Skin epidermis (tissue), 12 donors: ENCODE measurements at regions not wholly inside any gene's neighbourhood (a gene's known extent, or its start where the extent isn't known, plus 50 kb on each side); places are given as distances from the start of the nearest gene placed in this dataset.

Source experiments
- H3K27ac ChIP-seq, 21 experiments: fragments of 200-600 bp; sonication (generic) in 11 of 21; one replicate each; pipeline ENCODE4 v1.5.0; 2020; ENCODE audit warnings: mild to moderate bottlenecking in 3 of 21, inconsistent platforms in 2 of 21, moderate library complexity in 2 of 21
- H3K4me3 ChIP-seq, 7 experiments: fragments of 200-600 bp; sonication (generic) in 2 of 7; one replicate each; pipeline ENCODE4 v1.5.0; 2020; ENCODE audit warnings: inconsistent platforms in 2 of 7, mild to moderate bottlenecking in 2 of 7, moderate library complexity in 1 of 7

- peak overlapping the region in 2 of 21 experiments; percentile 1 to 15 for H3K27ac ChIP-seq
- no peak overlapping the region for H3K4me3 ChIP-seq
Measured at GRCh38 chr2:18829976-18830375, 240.6 kb upstream of the NT5C1B start.

- Histone ChIP-seq H3K27ac (peak overlapping the region in 3 of 21 experiments; percentile 1 to 49 (median 34)), H3K4me3 (no peak overlapping the region)
Measured at GRCh38 chr2:18829251-18829902, 240.0 kb upstream of the NT5C1B start.

- H3K27ac ChIP-seq = peak overlapping the region in 1 of 21 experiments; percentile 34
Measured at GRCh38 chr2:18828296-18828695, 238.9 kb upstream of the NT5C1B start.

GRCh38 chr2:18825838-18826237 lies 236.5 kb upstream of the NT5C1B start:
- no peak overlapping the region for H3K4me3 ChIP-seq
- no peak overlapping the region for H3K27ac ChIP-seq

More at GRCh38 chr2:18828296-18828695, 238.9 kb upstream of the NT5C1B start:
- H3K4me3 ChIP-seq = no peak overlapping the region

GRCh38 chr2:18824915-18825314 lies 235.5 kb upstream of the NT5C1B start:
- Histone ChIP-seq H3K4me3 (no peak overlapping the region), H3K27ac (no peak overlapping the region)

GRCh38 chr2:18824325-18824790 lies 235.0 kb upstream of the NT5C1B start:
- Histone ChIP-seq H3K4me3 (no peak overlapping the region), H3K27ac (no peak overlapping the region)

- H3K27ac ChIP-seq = no peak overlapping the region
- no peak overlapping the region for H3K4me3 ChIP-seq
Measured at GRCh38 chr2:18821431-18821830, 232.1 kb upstream of the NT5C1B start.

GRCh38 chr2:18820966-18821365 lies 231.6 kb upstream of the NT5C1B start:
- H3K4me3 ChIP-seq = no peak overlapping the region
- H3K27ac ChIP-seq = no peak overlapping the region

- no peak overlapping the region for H3K4me3 ChIP-seq
- no peak overlapping the region for H3K27ac ChIP-seq
Measured at GRCh38 chr2:18819566-18819965, 230.2 kb upstream of the NT5C1B start.

- no peak overlapping the region for H3K4me3 ChIP-seq
- no peak overlapping the region for H3K27ac ChIP-seq
Measured at GRCh38 chr2:18814387-18814786, 225.0 kb upstream of the NT5C1B start.

- Histone ChIP-seq H3K4me3 (no peak overlapping the region), H3K27ac (no peak overlapping the region)
Measured at GRCh38 chr2:18804536-18804935, 215.2 kb upstream of the NT5C1B start.

- H3K4me3 ChIP-seq = no peak overlapping the region
- no peak overlapping the region for H3K27ac ChIP-seq
Measured at GRCh38 chr2:18803141-18803939, 214.0 kb upstream of the NT5C1B start.

- H3K27ac ChIP-seq = no peak overlapping the region
- H3K4me3 ChIP-seq = no peak overlapping the region
Measured at GRCh38 chr2:18800240-18800971, 211.0 kb upstream of the NT5C1B start.

- Histone ChIP-seq H3K4me3 (no peak overlapping the region), H3K27ac (no peak overlapping the region)
Measured at GRCh38 chr2:18799397-18799796, 210.0 kb upstream of the NT5C1B start.

GRCh38 chr2:18797133-18797845 lies 207.9 kb upstream of the NT5C1B start:
- no peak overlapping the region for H3K27ac ChIP-seq
- no peak overlapping the region for H3K4me3 ChIP-seq

GRCh38 chr2:18795906-18796305 lies 206.5 kb upstream of the NT5C1B start:
- H3K4me3 ChIP-seq = no peak overlapping the region
- H3K27ac ChIP-seq = no peak overlapping the region

GRCh38 chr2:18792684-18793083 lies 203.3 kb upstream of the NT5C1B start:
- no peak overlapping the region for H3K27ac ChIP-seq
- no peak overlapping the region for H3K4me3 ChIP-seq

GRCh38 chr2:18792226-18792629 lies 202.9 kb upstream of the NT5C1B start:
- Histone ChIP-seq H3K27ac (no peak overlapping the region), H3K4me3 (no peak overlapping the region)

GRCh38 chr2:18791172-18791797 lies 201.9 kb upstream of the NT5C1B start:
- Histone ChIP-seq H3K4me3 (no peak overlapping the region), H3K27ac (no peak overlapping the region)
